Tibial nerve (tissue), 4 donors: ENCODE measurements at regions not wholly inside any gene's neighbourhood (a gene's known extent, or its start where the extent isn't known, plus 50 kb on each side); places are given as distances from the start of the nearest gene placed in this dataset.

Experiments
- DNase-seq, 2 donors: peaks; one replicate each; pipeline ENCODE4 v3.0.0-alpha.2; 2019; ENCODE audit warnings: low spot score in 2 of 2
- H3K27ac ChIP-seq, 4 donors: fragments of 200-600 bp; sonication (generic) in 3 of 4; one replicate each; pipeline ENCODE4 v1.5.1; 2017 to 2019; ENCODE audit warnings: mild to moderate bottlenecking in 1 of 4
- H3K27me3 ChIP-seq, 2 donors: fragments of 200-600 bp; sonication (generic) in 1 of 2; one replicate each; pipeline versions ENCODE4 v1.5.1 to v1.6.0; 2017 to 2019
- H3K36me3 ChIP-seq, 3 donors: fragments of 200-600 bp; sonication (generic); one replicate each; pipeline ENCODE4 v1.5.1; 2018 to 2019
- H3K4me1 ChIP-seq, 4 donors: fragments of 200-600 bp; sonication (generic) in 3 of 4; one replicate each; pipeline ENCODE4 v1.5.1; 2017 to 2019
- H3K4me3 ChIP-seq, 4 donors: fragments of 200-600 bp; sonication (generic) in 3 of 4; one replicate each; pipeline ENCODE4 v1.5.1; 2017 to 2019; ENCODE audit warnings: mild to moderate bottlenecking in 1 of 4, moderate library complexity in 1 of 4
- H3K9me3 ChIP-seq, 4 donors: fragments of 200-600 bp; sonication (generic) in 3 of 4; one replicate each; pipeline ENCODE4 v1.5.1; 2017 to 2019
- CTCF ChIP-seq, 5 experiments: fragments of 200-600 bp in 3 of 5; fragments of 450-650 bp in 2 of 5; sonication (generic) in 3 of 5; IDR thresholded peaks; one replicate each; pipeline ENCODE4 v1.5.1; 2016 to 2019; ENCODE audit warnings: antibody characterized with exemption in 5 of 5, mild to moderate bottlenecking in 3 of 5, moderate library complexity in 2 of 5
- EP300 ChIP-seq, 2 donors: sonication (generic); formaldehyde crosslinking; IDR thresholded peaks; one replicate each; pipeline ENCODE4 v1.6.1; 2017; ENCODE audit warnings: antibody characterized with exemption in 2 of 2, mild to moderate bottlenecking in 1 of 2
- POLR2A ChIP-seq, 2 donors: fragments of 450-650 bp; IDR thresholded peaks; one replicate each; pipeline ENCODE4 v1.6.1; 2017; ENCODE audit warnings: antibody characterized with exemption in 2 of 2, mild to moderate bottlenecking in 2 of 2, moderate library complexity in 2 of 2
- WGBS, 2 donors: methylation state at CpG; one replicate each; pipeline ENCODE4 v1.1.5; 2018; 5-methylcytosine and 5-hydroxymethylcytosine counted together

- no peaks in the 10 kb centered on the region for H3K36me3 ChIP-seq
- H3K9me3 ChIP-seq, result no peaks in the 10 kb centered on the region
- H3K4me3 ChIP-seq, result no peak overlapping the region
- TF ChIP-seq EP300 (IDR thresholded peaks at IDR 0.05) (no peak), POLR2A (IDR thresholded peaks at IDR 0.05) (no peak), CTCF (IDR thresholded peaks at IDR 0.05) (no peak)
- H3K4me1 ChIP-seq, result peaks cover 9 to 98% (median 76%) of the 10 kb centered on the region in 4 donors
- H3K27me3 ChIP-seq, result no peaks in the 10 kb centered on the region
- H3K27ac ChIP-seq, result peak overlapping the region; percentile 23 to 88 (median 62)
- no peak for DNase-seq
- 56 to 58% methylated on average over 15 to 17 of the region's 17 CpGs for WGBS, 2 donors
These were observed 66.3 kb downstream of the NCOR2 start for GRCh38 chr12:124501112-124501561.

- H3K36me3 ChIP-seq, result peaks cover 0 to 4% (median 0%) of the 10 kb centered on the region in 3 donors
- peak overlapping the region in 3 of 4 donors; percentile 46 to 88 (median 78) for H3K27ac ChIP-seq
- H3K4me3 ChIP-seq, result no peak overlapping the region
- DNase-seq, result no peak
- no peaks in the 10 kb centered on the region for H3K27me3 ChIP-seq
- WGBS, 2 donors, result 90% methylated on average over 9 to 11 of the region's 11 CpGs
- TF ChIP-seq EP300 (IDR thresholded peaks at IDR 0.05), result no peak
- no peak for TF ChIP-seq POLR2A (IDR thresholded peaks at IDR 0.05)
- TF ChIP-seq CTCF (IDR thresholded peaks at IDR 0.05), result no peak
- no peaks in the 10 kb centered on the region for H3K9me3 ChIP-seq
- peaks cover 9 to 98% (median 65%) of the 10 kb centered on the region in 4 donors for H3K4me1 ChIP-seq
These were observed 67.5 kb downstream of the NCOR2 start for GRCh38 chr12:124499898-124500244.

GRCh38 chr12:124499190-124499753 lies 68.1 kb downstream of the NCOR2 start:
- H3K4me1 ChIP-seq, result peaks cover 9 to 96% (median 59%) of the 10 kb centered on the region in 4 donors

GRCh38 chr12:124498275-124499189 lies 68.9 kb downstream of the NCOR2 start:
- Histone ChIP-seq H3K27ac (peak overlapping the region; percentile 46 to 88 (median 62)), H3K4me3 (no peak overlapping the region), H3K4me1 (peaks cover 9 to 96% (median 55%) of the 10 kb centered on the region in 4 donors), H3K27me3 (no peaks in the 10 kb centered on the region), H3K36me3 (peaks cover 0 to 15% (median 0%) of the 10 kb centered on the region in 3 donors), H3K9me3 (no peaks in the 10 kb centered on the region)
- peak in 1 of 2 donors; percentile 47 for DNase-seq
- 22 to 30% methylated on average over 23 to 24 of the region's 24 CpGs for WGBS, 2 donors
- TF ChIP-seq CTCF (IDR thresholded peaks at IDR 0.05) (no peak), EP300 (IDR thresholded peaks at IDR 0.05) (peak in 1 of 2 donors; percentile 65)

More at GRCh38 chr12:124499190-124499753, 68.1 kb downstream of the NCOR2 start:
- no peak for TF ChIP-seq CTCF (IDR thresholded peaks at IDR 0.05)
- no peak for TF ChIP-seq POLR2A (IDR thresholded peaks at IDR 0.05)
- TF ChIP-seq EP300 (IDR thresholded peaks at IDR 0.05), result no peak
- 55 to 58% methylated on average over 20 of the region's 20 CpGs for WGBS, 2 donors
- DNase-seq, result no peak
- no peaks in the 10 kb centered on the region for H3K27me3 ChIP-seq
- no peak overlapping the region for H3K4me3 ChIP-seq
- H3K27ac ChIP-seq, result peak overlapping the region; percentile 41 to 88 (median 62)
- peaks cover 0 to 10% (median 0%) of the 10 kb centered on the region in 3 donors for H3K36me3 ChIP-seq
- H3K9me3 ChIP-seq, result no peaks in the 10 kb centered on the region

- Histone ChIP-seq H3K36me3 (peaks cover 0 to 24% (median 0%) of the 10 kb centered on the region in 3 donors), H3K27ac (peak overlapping the region; percentile 46 to 88 (median 62)), H3K27me3 (no peaks in the 10 kb centered on the region), H3K4me1 (peaks cover 9 to 99% (median 57%) of the 10 kb centered on the region in 4 donors), H3K9me3 (no peaks in the 10 kb centered on the region), H3K4me3 (no peak overlapping the region)
- no peak for TF ChIP-seq CTCF (IDR thresholded peaks at IDR 0.05)
- TF ChIP-seq EP300 (IDR thresholded peaks at IDR 0.05), result no peak
- no peak for TF ChIP-seq POLR2A (IDR thresholded peaks at IDR 0.05)
- peak; percentile 62 to 66 for DNase-seq
- WGBS, 2 donors, result 23 to 34% methylated on average over 6 to 7 of the region's 7 CpGs
These were observed 69.8 kb downstream of the NCOR2 start for GRCh38 chr12:124497658-124498057.
